Endothelial cell of umbilical vein (primary cell): ENCODE measurements at regions not wholly inside any gene's neighbourhood (a gene's known extent, or its start where the extent isn't known, plus 50 kb on each side); places are given as distances from the start of the nearest gene placed in this dataset.

Source experiments
- BruUV-seq: library from RNA; stranded (reverse); fragments of 400-500 nt; replicated peaks from 2 replicates; lab custom pipeline; 2021; lab: Mats Ljungman, UMichigan
- CTCF ChIA-PET: fragments of 300-600, 350-600 bp; sonication (Branson Sonifier 250); formaldehyde crosslinking; loops from one replicate; lab custom pipeline; 2021; ENCODE audit warnings: antibody characterized with exemption, inconsistent platforms; lab: Charles Lee
- POLR2A ChIA-PET: fragments of 300-600, 350-600 bp; sonication (Branson Sonifier 250); formaldehyde crosslinking; loops from one replicate; lab custom pipeline; 2021; ENCODE audit warnings: antibody characterized with exemption, inconsistent platforms; lab: Charles Lee
- DNase-seq: peaks from one replicate; pipeline ENCODE4 v3.0.0-alpha.2; 2011; ENCODE audit warnings: low read depth, low spot score
- FAIRE-seq: peaks from 2 replicates; lab custom pipeline; 2011; peaks lifted over from hg19 to GRCh38; lab: Jason Lieb, UNC
- H2AFZ ChIP-seq: 2 replicates; pipeline ENCODE4 v1.6.0; 2012; ENCODE audit warnings: low read depth, low read length, control low read depth, inconsistent platforms
- H3K27ac ChIP-seq: 2 replicates; pipeline ENCODE4 v1.5.1; 2011; ENCODE audit warnings: low read depth, mild to moderate bottlenecking, control low read depth, low read length, moderate library complexity; ENCODE audit not compliant: insufficient read depth
- H3K27me3 ChIP-seq, 2 experiments: 2 replicates each; pipeline versions ENCODE4 v1.6.0 to v1.6.1; 2011; ENCODE audit warnings: low read length in 2 of 2, mixed read lengths in 1 of 2; ENCODE audit not compliant: control insufficient read depth in 2 of 2, insufficient read depth in 2 of 2
- H3K36me3 ChIP-seq, 2 experiments: 2 replicates in 1 of 2; 3 replicates in 1 of 2; pipeline ENCODE4 v1.5.1; 2011; ENCODE audit warnings: low read length in 2 of 2, mild to moderate bottlenecking in 1 of 2, moderate library complexity in 1 of 2; ENCODE audit not compliant: control insufficient read depth in 2 of 2, insufficient read depth in 2 of 2; ENCODE audit errors: extremely low read depth in 1 of 2
- H3K4me1 ChIP-seq: 3 replicates; pipeline ENCODE4 v1.5.1; 2011; ENCODE audit warnings: mild to moderate bottlenecking, low read length; ENCODE audit not compliant: control insufficient read depth, insufficient read depth; ENCODE audit errors: extremely low read depth
- H3K4me2 ChIP-seq: 2 replicates; pipeline ENCODE4 v1.6.1; 2011; ENCODE audit warnings: low read length, control low read depth, mixed read lengths; ENCODE audit not compliant: insufficient read depth
- H3K4me3 ChIP-seq, 3 experiments: fragments of 200-600 bp in 1 of 3; sonication (generic), shearing (Covaris generic) in 1 of 3; replicated peaks in 1 of 3; 2 replicates each; pipeline ENCODE4 v1.5.1; 2011 to 2016; ENCODE audit warnings: control low read depth in 3 of 3, low read length in 3 of 3, mild to moderate bottlenecking in 2 of 3, inconsistent platforms in 1 of 3, low read depth in 1 of 3, moderate library complexity in 1 of 3; ENCODE audit not compliant: insufficient read depth in 1 of 3
- H3K79me2 ChIP-seq: 2 replicates; pipeline ENCODE4 v1.6.0; 2012; ENCODE audit warnings: low read length, inconsistent platforms; ENCODE audit not compliant: control insufficient read depth, insufficient read depth
- H3K9ac ChIP-seq: replicated peaks from 2 replicates; pipeline ENCODE3; 2011; ENCODE audit warnings: low read length, control low read depth; ENCODE audit not compliant: insufficient read depth; ENCODE audit errors: extremely low read depth
- H3K9me1 ChIP-seq: replicated peaks from 3 replicates; pipeline ENCODE4 v1.6.0; 2011; ENCODE audit warnings: mild to moderate bottlenecking, low read length; ENCODE audit not compliant: control insufficient read depth, insufficient read depth; ENCODE audit errors: extremely low read depth
- H3K9me3 ChIP-seq: replicated peaks from 2 replicates; pipeline ENCODE4 v1.5.1; 2012; ENCODE audit warnings: low read length, inconsistent platforms; ENCODE audit not compliant: control insufficient read depth, insufficient read depth
- H4K20me1 ChIP-seq: replicated peaks from 2 replicates; pipeline ENCODE3; 2011; ENCODE audit warnings: mild to moderate bottlenecking, low read length; ENCODE audit not compliant: control insufficient read depth, insufficient read depth; ENCODE audit errors: extremely low read depth
- CTCF ChIP-seq, 2 donors: IDR thresholded peaks; 1 replicate in 1 of 2; 2 replicates in 1 of 2; pipeline ENCODE4 v1.5.1; 2011; ENCODE audit warnings: low read length in 2 of 2, mild to moderate bottlenecking in 2 of 2, moderate library complexity in 2 of 2, control low read depth in 1 of 2, inconsistent platforms in 1 of 2, low read depth in 1 of 2; ENCODE audit not compliant: insufficient read depth in 1 of 2; ENCODE audit errors: extremely low read depth in 1 of 2
- EZH2 ChIP-seq: IDR thresholded peaks from 2 replicates; pipeline ENCODE4 v1.6.1; 2012; ENCODE audit warnings: borderline replicate concordance, low read depth, mild to moderate bottlenecking, moderate library complexity, low read length, inconsistent platforms; ENCODE audit not compliant: severe bottlenecking
- FOS ChIP-seq: IDR thresholded peaks from 2 replicates; pipeline ENCODE4 v1.6.1; 2011; ENCODE audit warnings: mild to moderate bottlenecking, low read length, moderate library complexity, borderline replicate concordance; ENCODE audit not compliant: insufficient read depth
- GATA2 ChIP-seq: IDR thresholded peaks from 2 replicates; pipeline ENCODE4 v1.7.0; 2011; ENCODE audit warnings: low read depth, mild to moderate bottlenecking, moderate library complexity, mixed read lengths, low read length; ENCODE audit not compliant: insufficient read length, insufficient read depth
- JUN ChIP-seq: IDR thresholded peaks from 2 replicates; pipeline ENCODE4 v1.6.1; 2011; ENCODE audit warnings: borderline replicate concordance, low read depth; ENCODE audit not compliant: insufficient read length, insufficient read depth
- MAX ChIP-seq: IDR thresholded peaks from 2 replicates; pipeline ENCODE4 v1.6.1; 2011; ENCODE audit not compliant: insufficient read depth, insufficient read length
- MYC ChIP-seq: IDR thresholded peaks from one replicate; pipeline ENCODE4 v1.6.1; 2011; ENCODE audit warnings: mild to moderate bottlenecking, low read depth, low read length
- POLR2A ChIP-seq: IDR thresholded peaks from 2 replicates; pipeline ENCODE4 v1.6.1; 2012; ENCODE audit warnings: low read depth, mild to moderate bottlenecking, control low read depth, low read length
- POLR2AphosphoS5 ChIP-seq: IDR thresholded peaks from 2 replicates; pipeline ENCODE4 v1.6.1; 2012; ENCODE audit warnings: low read depth, mild to moderate bottlenecking, control low read depth, low read length, moderate library complexity; ENCODE audit not compliant: insufficient read depth
- dilution Hi-C: fragments of 300-500 bp; cut with MboI; formaldehyde crosslinking; loops from one replicate; pipeline ENCODE4 v1.15.0; 2019; ENCODE audit warnings: low sequenced_read_pairs; ENCODE audit not compliant: extremely low pct_ligation_motif_present
- intact Hi-C: fragments of 100-400 bp; cut with micrococcal nuclease; formaldehyde crosslinking; loops from one replicate; pipeline ENCODE4 v1.10.0; 2022

- CTCF ChIA-PET = no interaction called here
- dilution Hi-C loops (no loop called here), intact Hi-C loops (no loop called here)
- Histone ChIP-seq H3K9me1 (no peaks in the 10 kb centered on the region), H3K4me2 (no peak overlapping the region), H3K27ac (no peak overlapping the region), H4K20me1 (no peaks in the 10 kb centered on the region), H3K79me2 (no peaks in the 10 kb centered on the region), H3K36me3 (no peaks in the 10 kb centered on the region), H3K4me3 (no peak overlapping the region), H3K27me3 (no peaks in the 10 kb centered on the region), H3K4me1 (no peaks in the 10 kb centered on the region), H3K9me3 (no peaks in the 10 kb centered on the region), H3K9ac (no peak overlapping the region), H2AFZ (no peak overlapping the region)
- TF ChIP-seq MYC (no peak), MAX (no peak), CTCF (IDR thresholded peaks at IDR 0.05; ENCODE audit: extremely low read depth in 1 of 2, insufficient read depth in 1 of 2, low read depth in 1 of 2, low read length in 2 of 2) (no peak), GATA2 (no peak), POLR2AphosphoS5 (no peak), FOS (no peak), JUN (no peak), EZH2 (no peak), POLR2A (no peak)
- FAIRE-seq (no peak), DNase-seq (no peak)
- BruUV-seq = no TSS peak
- POLR2A ChIA-PET = no interaction called here
Measured at GRCh38 chr13:85303630-85304029, 495.6 kb downstream of the SLITRK6 start.
